ENCODE measurements at regions not wholly inside any gene's neighbourhood (a gene's known extent, or its start where the extent isn't known, plus 50 kb on each side); places are given as distances from the start of the nearest gene placed in this dataset.
"Not testable (repeated sequence)": the region's sequence is repeated elsewhere in the genome, so short reads cannot be mapped to it uniquely, and the experiment has no call there.

GRCh38 chr13:50613356-50613831 is 230.1 kb downstream of the DLEU7 start:
- in situ Hi-C loops (cut with MboI; ENCODE audit: low sequenced_read_pairs), result no loop called here

GRCh38 chr13:50615234-50615633 is 228.3 kb downstream of the DLEU7 start:
- in situ Hi-C loops (cut with MboI; ENCODE audit: low sequenced_read_pairs), result no loop called here

GRCh38 chr13:50616101-50616500 is 227.4 kb downstream of the DLEU7 start:
- in situ Hi-C loops (cut with MboI; ENCODE audit: low sequenced_read_pairs), result no loop called here

GRCh38 chr13:50617134-50617721 is 226.3 kb downstream of the DLEU7 start:
- in situ Hi-C loops (cut with MboI; ENCODE audit: low sequenced_read_pairs), result no loop called here

GRCh38 chr13:50618206-50618605 is 225.3 kb downstream of the DLEU7 start:
- in situ Hi-C loops (cut with MboI; ENCODE audit: low sequenced_read_pairs), result no loop called here

- in situ Hi-C loops (cut with MboI; ENCODE audit: low sequenced_read_pairs), result no loop called here
These were observed 217.4 kb downstream of the DLEU7 start for GRCh38 chr13:50626101-50626547.

- in situ Hi-C loops (cut with MboI; ENCODE audit: low sequenced_read_pairs), result no loop called here
These were observed 216.4 kb downstream of the DLEU7 start for GRCh38 chr13:50627111-50627510.

GRCh38 chr13:50628512-50628911 is 215.0 kb downstream of the DLEU7 start:
- in situ Hi-C loops (cut with MboI; ENCODE audit: low sequenced_read_pairs), result not testable (repeated sequence)

GRCh38 chr13:50629497-50629896 is 214.0 kb downstream of the DLEU7 start:
- in situ Hi-C loops (cut with MboI; ENCODE audit: low sequenced_read_pairs), result no loop called here

GRCh38 chr13:50629966-50630365 is 213.5 kb downstream of the DLEU7 start:
- in situ Hi-C loops (cut with MboI; ENCODE audit: low sequenced_read_pairs), result no loop called here

- in situ Hi-C loops (cut with MboI; ENCODE audit: low sequenced_read_pairs), result no loop called here
These were observed 212.5 kb downstream of the DLEU7 start for GRCh38 chr13:50631041-50631440.

GRCh38 chr13:50634339-50634738 is 209.2 kb downstream of the DLEU7 start:
- in situ Hi-C loops (cut with MboI; ENCODE audit: low sequenced_read_pairs), result no loop called here

GRCh38 chr13:50635504-50635903 is 208.0 kb downstream of the DLEU7 start:
- in situ Hi-C loops (cut with MboI; ENCODE audit: low sequenced_read_pairs), result no loop called here

GRCh38 chr13:50636007-50636704 is 207.3 kb downstream of the DLEU7 start:
- in situ Hi-C loops (cut with MboI; ENCODE audit: low sequenced_read_pairs), result no loop called here

- in situ Hi-C loops (cut with MboI; ENCODE audit: low sequenced_read_pairs), result no loop called here
These were observed 200.4 kb downstream of the DLEU7 start for GRCh38 chr13:50643060-50643459.

GRCh38 chr13:50644081-50644871 is 199.2 kb downstream of the DLEU7 start:
- in situ Hi-C loops (cut with MboI; ENCODE audit: low sequenced_read_pairs), result no loop called here

GRCh38 chr13:50645092-50645491 is 198.4 kb downstream of the DLEU7 start:
- in situ Hi-C loops (cut with MboI; ENCODE audit: low sequenced_read_pairs), result no loop called here

GRCh38 chr13:50646070-50646469 is 197.4 kb downstream of the DLEU7 start:
- in situ Hi-C loops (cut with MboI; ENCODE audit: low sequenced_read_pairs), result no loop called here

GRCh38 chr13:50649211-50649610 is 194.3 kb downstream of the DLEU7 start:
- in situ Hi-C loops (cut with MboI; ENCODE audit: low sequenced_read_pairs), result no loop called here

GRCh38 chr13:50650592-50651504 is 192.6 kb downstream of the DLEU7 start:
- in situ Hi-C loops (cut with MboI; ENCODE audit: low sequenced_read_pairs), result loop anchor here (25.0 kb wide), 1 partner anchor 89 kb away; no protein-coding TSS in a partner anchor

GRCh38 chr13:50651922-50652321 is 191.6 kb downstream of the DLEU7 start:
- in situ Hi-C loops (cut with MboI; ENCODE audit: low sequenced_read_pairs), result loop anchor here (25.0 kb wide), 1 partner anchor 90 kb away; no protein-coding TSS in a partner anchor

Data from HL-60/S4 (cell line).